ENCODE measurements at regions not wholly inside any gene's neighbourhood (a gene's known extent, or its start where the extent isn't known, plus 50 kb on each side); places are given as distances from the start of the nearest gene placed in this dataset.

DNA sequence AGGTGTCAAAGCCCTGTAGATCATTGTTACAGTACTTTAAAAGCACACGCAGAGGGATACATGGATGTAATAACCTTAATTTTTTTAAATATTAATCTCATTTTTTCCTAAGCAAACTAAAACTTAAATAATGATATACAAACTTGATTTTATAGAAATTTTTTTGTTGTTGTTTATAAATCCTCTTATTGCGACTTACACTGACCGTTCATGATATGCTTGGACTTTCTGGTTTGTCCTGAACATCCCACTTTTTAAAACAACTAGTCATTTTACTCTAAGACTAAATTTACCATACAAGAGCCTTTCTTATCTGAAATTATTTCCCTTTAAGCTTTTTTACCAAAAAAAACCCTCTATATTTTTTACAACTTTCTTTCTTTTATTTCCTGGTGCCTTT is 2106.0 kb downstream of the PCDH7 start:
- TF ChIP-seq ZBTB7A (IDR thresholded peaks at IDR 0.05; ENCODE audit: low read depth) = no peak
- TF ChIP-seq, protein P1, sequence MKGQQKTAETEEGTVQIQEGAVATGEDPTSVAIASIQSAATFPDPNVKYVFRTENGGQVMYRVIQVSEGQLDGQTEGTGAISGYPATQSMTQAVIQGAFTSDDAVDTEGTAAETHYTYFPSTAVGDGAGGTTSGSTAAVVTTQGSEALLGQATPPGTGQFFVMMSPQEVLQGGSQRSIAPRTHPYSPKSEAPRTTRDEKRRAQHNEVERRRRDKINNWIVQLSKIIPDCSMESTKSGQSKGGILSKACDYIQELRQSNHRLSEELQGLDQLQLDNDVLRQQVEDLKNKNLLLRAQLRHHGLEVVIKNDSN (IDR thresholded peaks at IDR 0.05) = no peak
- no peak for TF ChIP-seq EGR1 (IDR thresholded peaks at IDR 0.05)
- TF ChIP-seq, protein P2, sequence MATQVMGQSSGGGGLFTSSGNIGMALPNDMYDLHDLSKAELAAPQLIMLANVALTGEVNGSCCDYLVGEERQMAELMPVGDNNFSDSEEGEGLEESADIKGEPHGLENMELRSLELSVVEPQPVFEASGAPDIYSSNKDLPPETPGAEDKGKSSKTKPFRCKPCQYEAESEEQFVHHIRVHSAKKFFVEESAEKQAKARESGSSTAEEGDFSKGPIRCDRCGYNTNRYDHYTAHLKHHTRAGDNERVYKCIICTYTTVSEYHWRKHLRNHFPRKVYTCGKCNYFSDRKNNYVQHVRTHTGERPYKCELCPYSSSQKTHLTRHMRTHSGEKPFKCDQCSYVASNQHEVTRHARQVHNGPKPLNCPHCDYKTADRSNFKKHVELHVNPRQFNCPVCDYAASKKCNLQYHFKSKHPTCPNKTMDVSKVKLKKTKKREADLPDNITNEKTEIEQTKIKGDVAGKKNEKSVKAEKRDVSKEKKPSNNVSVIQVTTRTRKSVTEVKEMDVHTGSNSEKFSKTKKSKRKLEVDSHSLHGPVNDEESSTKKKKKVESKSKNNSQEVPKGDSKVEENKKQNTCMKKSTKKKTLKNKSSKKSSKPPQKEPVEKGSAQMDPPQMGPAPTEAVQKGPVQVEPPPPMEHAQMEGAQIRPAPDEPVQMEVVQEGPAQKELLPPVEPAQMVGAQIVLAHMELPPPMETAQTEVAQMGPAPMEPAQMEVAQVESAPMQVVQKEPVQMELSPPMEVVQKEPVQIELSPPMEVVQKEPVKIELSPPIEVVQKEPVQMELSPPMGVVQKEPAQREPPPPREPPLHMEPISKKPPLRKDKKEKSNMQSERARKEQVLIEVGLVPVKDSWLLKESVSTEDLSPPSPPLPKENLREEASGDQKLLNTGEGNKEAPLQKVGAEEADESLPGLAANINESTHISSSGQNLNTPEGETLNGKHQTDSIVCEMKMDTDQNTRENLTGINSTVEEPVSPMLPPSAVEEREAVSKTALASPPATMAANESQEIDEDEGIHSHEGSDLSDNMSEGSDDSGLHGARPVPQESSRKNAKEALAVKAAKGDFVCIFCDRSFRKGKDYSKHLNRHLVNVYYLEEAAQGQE (IDR thresholded peaks at IDR 0.05; ENCODE audit: low read depth) = no peak
- TF ChIP-seq TAF1 (IDR thresholded peaks at IDR 0.05; ENCODE audit: low read depth) = no peak
- TF ChIP-seq RAD21 (IDR thresholded peaks at IDR 0.05; ENCODE audit: low read depth) = no peak
- TF ChIP-seq TEAD4 (IDR thresholded peaks at IDR 0.05) = no peak
- no peak for TF ChIP-seq CEBPB (IDR thresholded peaks at IDR 0.05)
- TF ChIP-seq YY1 (IDR thresholded peaks at IDR 0.05; ENCODE audit: low read depth) = no peak
- TF ChIP-seq, protein P3, sequence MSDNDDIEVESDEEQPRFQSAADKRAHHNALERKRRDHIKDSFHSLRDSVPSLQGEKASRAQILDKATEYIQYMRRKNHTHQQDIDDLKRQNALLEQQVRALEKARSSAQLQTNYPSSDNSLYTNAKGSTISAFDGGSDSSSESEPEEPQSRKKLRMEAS (IDR thresholded peaks at IDR 0.05) = no peak
- TF ChIP-seq CREB1 (IDR thresholded peaks at IDR 0.05; ENCODE audit: low read depth) = no peak
- TF ChIP-seq NFIC (IDR thresholded peaks at IDR 0.05) = no peak
- TF ChIP-seq EP300 (IDR thresholded peaks at IDR 0.05; ENCODE audit: borderline replicate concordance) = no peak
- no peak for TF ChIP-seq TCF12 (IDR thresholded peaks at IDR 0.05; ENCODE audit: low read depth)
- no peak for TF ChIP-seq FOXM1 (IDR thresholded peaks at IDR 0.05; ENCODE audit: borderline replicate concordance, low read depth)

DNA sequence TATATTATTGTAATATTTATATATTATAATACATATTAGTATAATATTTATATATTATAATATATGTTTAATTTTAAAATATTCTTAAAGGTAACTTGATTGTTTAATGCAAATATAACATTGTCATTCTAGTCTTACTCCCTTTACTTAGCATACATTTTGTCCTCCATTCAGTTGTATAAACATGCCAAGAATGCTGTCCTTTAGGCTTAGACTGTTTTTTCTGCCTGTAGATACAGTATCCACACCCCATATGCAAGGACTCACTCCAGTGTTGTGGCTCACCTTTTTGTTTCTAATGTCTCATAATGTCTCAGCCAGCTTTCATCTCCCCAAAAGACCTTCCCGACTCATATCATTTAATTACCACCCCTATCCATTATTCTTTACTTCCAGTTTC is 2110.0 kb downstream of the PCDH7 start:
- TF ChIP-seq RAD21 (IDR thresholded peaks at IDR 0.05; ENCODE audit: low read depth) (no peak), YY1 (IDR thresholded peaks at IDR 0.05; ENCODE audit: low read depth) (no peak), TAF1 (IDR thresholded peaks at IDR 0.05; ENCODE audit: low read depth) (no peak), TCF12 (IDR thresholded peaks at IDR 0.05; ENCODE audit: low read depth) (no peak), NFIC (IDR thresholded peaks at IDR 0.05) (no peak)

DNA sequence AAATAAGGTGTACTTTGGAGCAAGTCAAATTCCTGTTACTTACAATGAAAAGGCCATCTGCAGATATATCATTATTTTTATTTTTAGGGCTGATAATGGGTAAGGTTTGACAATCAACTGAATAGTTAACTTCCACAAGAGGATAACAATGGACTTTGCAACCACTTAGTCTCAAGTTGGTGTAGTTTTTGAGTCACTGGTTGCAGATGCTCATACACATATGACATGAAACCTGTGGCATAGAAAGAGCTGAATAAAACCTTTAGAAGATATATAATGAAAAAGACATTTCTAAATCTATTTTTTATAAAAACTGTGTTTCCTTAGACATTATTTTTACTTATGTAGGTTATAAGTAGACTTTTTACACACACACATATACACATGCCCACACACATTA is 2110.9 kb downstream of the PCDH7 start:
- TF ChIP-seq, protein P3 (IDR thresholded peaks at IDR 0.05) = no peak

DNA sequence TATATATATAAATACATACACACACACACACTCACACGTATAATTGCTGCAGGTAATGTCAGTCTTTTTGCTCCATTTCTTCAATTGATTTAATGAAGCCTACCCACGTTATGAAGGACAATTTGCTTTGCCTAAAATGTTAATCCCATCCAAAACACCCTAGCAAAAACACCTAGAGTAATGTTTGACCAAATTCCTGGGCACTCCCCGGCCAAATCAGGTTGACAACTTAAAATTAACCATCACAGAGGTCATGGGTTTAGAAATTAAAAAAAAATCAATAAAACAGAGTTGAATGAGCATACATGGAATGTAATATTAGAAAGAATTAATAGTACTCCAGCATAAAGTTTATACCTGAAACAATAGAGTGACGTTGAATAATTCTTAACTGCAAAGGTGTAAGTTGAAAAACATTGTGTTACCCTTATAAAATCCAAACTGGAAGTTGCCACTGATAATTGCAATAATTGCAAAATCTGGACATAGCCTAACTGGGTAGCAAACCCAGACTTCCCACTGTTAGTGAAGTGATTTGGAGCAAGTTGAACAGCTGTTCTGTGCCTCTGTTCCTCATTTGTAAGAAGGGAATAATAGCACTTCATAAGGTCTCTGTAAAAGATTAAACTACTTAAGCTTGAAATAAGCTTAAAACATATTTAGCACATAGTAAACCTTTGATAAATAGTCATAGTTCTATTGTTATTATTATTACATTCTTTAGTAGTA is 2120.5 kb downstream of the PCDH7 start:
- TF ChIP-seq, protein P3 (IDR thresholded peaks at IDR 0.05) = no peak
- TF ChIP-seq, protein P2 (IDR thresholded peaks at IDR 0.05; ENCODE audit: low read depth) = no peak
- TF ChIP-seq CREB1 (IDR thresholded peaks at IDR 0.05; ENCODE audit: low read depth) (no peak), FOXM1 (IDR thresholded peaks at IDR 0.05; ENCODE audit: borderline replicate concordance, low read depth) (no peak), ZBTB7A (IDR thresholded peaks at IDR 0.05; ENCODE audit: low read depth) (no peak), TAF1 (IDR thresholded peaks at IDR 0.05; ENCODE audit: low read depth) (no peak), CEBPB (IDR thresholded peaks at IDR 0.05) (no peak), TCF12 (IDR thresholded peaks at IDR 0.05; ENCODE audit: low read depth) (no peak), EP300 (IDR thresholded peaks at IDR 0.05; ENCODE audit: borderline replicate concordance) (no peak), RAD21 (IDR thresholded peaks at IDR 0.05; ENCODE audit: low read depth) (no peak), EGR1 (IDR thresholded peaks at IDR 0.05) (no peak), NFIC (IDR thresholded peaks at IDR 0.05) (no peak), YY1 (IDR thresholded peaks at IDR 0.05; ENCODE audit: low read depth) (no peak), TEAD4 (IDR thresholded peaks at IDR 0.05) (no peak)
- TF ChIP-seq, protein P1 (IDR thresholded peaks at IDR 0.05) = no peak

DNA sequence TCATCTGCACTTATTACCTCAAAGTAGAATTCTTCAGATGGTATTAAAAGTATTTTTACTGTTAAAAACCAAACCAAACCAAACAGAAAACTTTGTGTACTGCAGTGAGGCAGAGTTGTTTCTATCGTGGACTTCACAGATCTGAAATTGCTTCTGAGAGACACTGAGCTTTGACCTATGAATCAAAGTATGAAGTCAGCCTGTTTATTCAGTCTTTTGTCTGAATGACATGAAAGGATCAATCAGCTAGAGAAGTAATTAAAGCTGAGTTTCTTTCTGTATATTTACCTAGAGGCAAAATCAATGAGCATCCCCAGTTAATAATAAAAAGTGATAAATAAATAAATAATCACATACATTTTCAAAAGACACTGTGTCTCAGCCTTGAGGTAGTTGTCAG is 2121.0 kb downstream of the PCDH7 start:
- TF ChIP-seq, protein P3 (IDR thresholded peaks at IDR 0.05) = no peak
- TF ChIP-seq RAD21 (IDR thresholded peaks at IDR 0.05; ENCODE audit: low read depth) = no peak
- no peak for TF ChIP-seq CREB1 (IDR thresholded peaks at IDR 0.05; ENCODE audit: low read depth)
- no peak for TF ChIP-seq YY1 (IDR thresholded peaks at IDR 0.05; ENCODE audit: low read depth)
- TF ChIP-seq TAF1 (IDR thresholded peaks at IDR 0.05; ENCODE audit: low read depth) = no peak
- TF ChIP-seq, protein P1 (IDR thresholded peaks at IDR 0.05) = no peak
- no peak for TF ChIP-seq NFIC (IDR thresholded peaks at IDR 0.05)
- no peak for TF ChIP-seq TEAD4 (IDR thresholded peaks at IDR 0.05)
- TF ChIP-seq CEBPB (IDR thresholded peaks at IDR 0.05) = no peak
- TF ChIP-seq ZBTB7A (IDR thresholded peaks at IDR 0.05; ENCODE audit: low read depth) = no peak
- TF ChIP-seq EP300 (IDR thresholded peaks at IDR 0.05; ENCODE audit: borderline replicate concordance) = no peak
- TF ChIP-seq EGR1 (IDR thresholded peaks at IDR 0.05) = no peak
- no peak for TF ChIP-seq TCF12 (IDR thresholded peaks at IDR 0.05; ENCODE audit: low read depth)
- TF ChIP-seq FOXM1 (IDR thresholded peaks at IDR 0.05; ENCODE audit: borderline replicate concordance, low read depth) = no peak
- TF ChIP-seq, protein P2 (IDR thresholded peaks at IDR 0.05; ENCODE audit: low read depth) = no peak
